GM12878 (cell line): ENCODE measurements at regions not wholly inside any gene's neighbourhood (a gene's known extent, or its start where the extent isn't known, plus 50 kb on each side); places are given as distances from the start of the nearest gene placed in this dataset.

Source experiments
- ATAC-seq: fragments of 200-7000 bp; cut with Tn5 transposase; 3 replicates; pipeline ENCODE4 v1.9.1; 2020; ENCODE audit warnings: mild to moderate bottlenecking, moderate library complexity
- BruUV-seq: library from RNA; stranded (reverse); fragments of 400-500 nt; replicated peaks from 2 replicates; lab custom pipeline; 2021; lab: Mats Ljungman, UMichigan
- CTCF ChIA-PET: fragments of 300-600 bp; sonication (Branson Sonifier 250); formaldehyde crosslinking; extraction: SDS; loops from one replicate; lab custom pipeline; 2021; ENCODE audit warnings: inconsistent platforms; lab: Yijun Ruan, JAX
- POLR2A ChIA-PET: fragments of 350-600 bp; formaldehyde crosslinking; extraction: SDS; loops from one replicate; lab custom pipeline; 2021; ENCODE audit warnings: inconsistent platforms; lab: Charles Lee
- RAD21 ChIA-PET: fragments of 300-600 bp; sonication (Branson Sonifier 250); formaldehyde crosslinking; loops from one replicate; lab custom pipeline; 2023; ENCODE audit warnings: antibody characterized with exemption; ENCODE audit not compliant: unreplicated experiment; lab: Charles Lee
- SMC1A ChIA-PET: fragments of 300-600 bp; sonication (Branson Sonifier 250); formaldehyde crosslinking; loops from one replicate; lab custom pipeline; 2023; ENCODE audit not compliant: unreplicated experiment, uncharacterized antibody; lab: Charles Lee
- DNase-seq: peaks from one replicate; pipeline ENCODE4 v3.0.0-alpha.2; 2011; ENCODE audit warnings: low read depth, low spot score
- FAIRE-seq: peaks from 3 replicates; lab custom pipeline; 2011; peaks lifted over from hg19 to GRCh38; lab: Jason Lieb, UNC
- H2AFZ ChIP-seq: 2 replicates; pipeline ENCODE4 v1.6.0; 2011; ENCODE audit warnings: low read depth, low read length, control low read depth; ENCODE audit not compliant: control insufficient read depth
- H3K27ac ChIP-seq: 2 replicates; pipeline ENCODE4 v1.5.1; 2011; ENCODE audit warnings: control low read depth; ENCODE audit not compliant: control insufficient read depth, insufficient read depth
- H3K27me3 ChIP-seq, 2 experiments: replicated peaks in 1 of 2; 2 replicates each; pipeline versions ENCODE4 v1.6.0 to v1.6.1; 2011; ENCODE audit warnings: low read length in 1 of 2; ENCODE audit not compliant: control insufficient read depth in 2 of 2, insufficient read depth in 2 of 2
- H3K36me3 ChIP-seq, 2 experiments: 2 replicates each; pipeline ENCODE4 v1.5.1; 2011; ENCODE audit warnings: low read length in 1 of 2; ENCODE audit not compliant: control insufficient read depth in 2 of 2, insufficient read depth in 2 of 2
- H3K4me1 ChIP-seq: 2 replicates; pipeline ENCODE4 v1.6.1; 2011; ENCODE audit warnings: mild to moderate bottlenecking, low read length, moderate library complexity, mixed read lengths; ENCODE audit not compliant: control insufficient read depth, insufficient read depth
- H3K4me2 ChIP-seq: 2 replicates; pipeline ENCODE4 v1.6.0; 2011; ENCODE audit warnings: control low read depth; ENCODE audit not compliant: control insufficient read depth, insufficient read depth
- H3K4me3 ChIP-seq: fragments of 200-600 bp; sonication (generic); 2 replicates; pipeline ENCODE4 v1.5.1; 2016
- H3K79me2 ChIP-seq: 2 replicates; pipeline ENCODE4 v1.6.0; 2011; ENCODE audit warnings: low read length; ENCODE audit not compliant: control insufficient read depth, insufficient read depth
- H3K9ac ChIP-seq: 2 replicates; pipeline ENCODE4 v1.8.0; 2011; ENCODE audit warnings: low read length, control low read depth, mixed read lengths; ENCODE audit not compliant: control insufficient read depth, insufficient read depth
- H3K9me3 ChIP-seq: replicated peaks from 3 replicates; pipeline ENCODE4 v1.5.1; 2011; ENCODE audit warnings: mild to moderate bottlenecking, low read length; ENCODE audit not compliant: control insufficient read depth, insufficient read depth
- H4K20me1 ChIP-seq: 2 replicates; pipeline ENCODE4 v1.6.0; 2011; ENCODE audit not compliant: control insufficient read depth, insufficient read depth
- CBX3 ChIP-seq: fragments of 200-600 bp; sonication (generic); IDR thresholded peaks from 2 replicates; pipeline ENCODE4 v1.6.1; 2016; ENCODE audit warnings: low read depth, borderline replicate concordance
- CEBPB ChIP-seq, 2 experiments: fragments of 150-350 bp in 1 of 2; IDR thresholded peaks; 2 replicates each; pipeline ENCODE4 v1.6.1; 2012 to 2014; ENCODE audit warnings: low read depth in 2 of 2, low read length in 2 of 2, borderline replicate concordance in 1 of 2, inconsistent platforms in 1 of 2
- CHD1 ChIP-seq: IDR thresholded peaks from 2 replicates; pipeline ENCODE4 v1.6.1; 2012; ENCODE audit warnings: low read depth, low read length, improper control_type of control experiment
- CHD4 ChIP-seq: fragments of 200-600 bp; sonication (generic); IDR thresholded peaks from 2 replicates; pipeline ENCODE4 v1.6.1; 2016; ENCODE audit warnings: mild to moderate bottlenecking
- EED ChIP-seq: sonication (generic); IDR thresholded peaks from 2 replicates; pipeline ENCODE4 v1.6.1; 2016; ENCODE audit warnings: antibody characterized with exemption, low read depth
- EZH2 ChIP-seq: IDR thresholded peaks from 2 replicates; pipeline ENCODE4 v1.6.1; 2012; ENCODE audit warnings: low read depth, mild to moderate bottlenecking, control low read depth, inconsistent platforms, low read length, borderline replicate concordance; ENCODE audit not compliant: control insufficient read depth
- FOXM1 ChIP-seq: IDR thresholded peaks from 2 replicates; pipeline ENCODE4 v1.6.1; 2012; ENCODE audit warnings: low read depth, mild to moderate bottlenecking, inconsistent platforms, low read length, moderate library complexity
- HDAC6 ChIP-seq: fragments of 200-600 bp; sonication (generic); IDR thresholded peaks from one replicate; pipeline ENCODE4 v1.8.0; 2017; ENCODE audit warnings: antibody characterized with exemption; ENCODE audit not compliant: unreplicated experiment
- HSF1 ChIP-seq: fragments of 150-350 bp; IDR thresholded peaks from 2 replicates; pipeline ENCODE4 v1.6.1; 2014; ENCODE audit warnings: mild to moderate bottlenecking, low read depth, low read length
- KDM1A ChIP-seq: fragments of 200-600 bp; sonication (generic); IDR thresholded peaks from 2 replicates; pipeline ENCODE4 v1.6.1; 2016; ENCODE audit warnings: borderline replicate concordance
- PBX3 ChIP-seq: IDR thresholded peaks from 2 replicates; pipeline ENCODE4 v1.6.1; 2011; ENCODE audit warnings: mild to moderate bottlenecking, low read depth, low read length, moderate library complexity; ENCODE audit not compliant: insufficient replicate concordance
- POLR2AphosphoS2 ChIP-seq: IDR thresholded peaks from 2 replicates; pipeline ENCODE4 v1.6.1; 2011; ENCODE audit warnings: low read depth, mild to moderate bottlenecking, low read length, improper control_type of control experiment, moderate library complexity
- RAD21 ChIP-seq: IDR thresholded peaks from 2 replicates; pipeline ENCODE4 v1.6.1; 2011; ENCODE audit warnings: mild to moderate bottlenecking, low read depth, low read length, moderate library complexity; ENCODE audit not compliant: insufficient read depth
- RELA ChIP-seq: fragments of 450-650 bp; IDR thresholded peaks from 2 replicates; pipeline ENCODE4 v1.8.0; 2014; ENCODE audit warnings: borderline replicate concordance; ENCODE audit not compliant: partially characterized antibody
- STAT3 ChIP-seq: IDR thresholded peaks from 2 replicates; pipeline ENCODE4 v1.6.1; 2011; ENCODE audit warnings: low read depth, low read length, improper control_type of control experiment
- TCF3 ChIP-seq: IDR thresholded peaks from 2 replicates; pipeline ENCODE4 v1.6.1; 2012; ENCODE audit warnings: low read depth, mild to moderate bottlenecking, low read length, borderline replicate concordance; ENCODE audit not compliant: insufficient read depth
- YY1 ChIP-seq: IDR thresholded peaks from 2 replicates; pipeline ENCODE4 v1.6.1; 2011; ENCODE audit warnings: low read depth, mild to moderate bottlenecking, low read length
- WGBS: methylation state at CpG from one replicate; pipeline ENCODE4 v1.1.6; 2016; ENCODE audit warnings: low lambda C conversion rate; ENCODE audit not compliant: insufficient replicate concordance, insufficient coverage; ENCODE audit errors: missing lambda C conversion rate; 5-methylcytosine and 5-hydroxymethylcytosine counted together
- in situ Hi-C: fragments of 300-500 bp; cut with MboI; formaldehyde crosslinking; loops from 9 replicates; pipeline ENCODE4 v1.14.3; 2018; ENCODE audit warnings: mixed read lengths
- intact Hi-C: fragments of 100-400 bp; cut with micrococcal nuclease; formaldehyde crosslinking; loops from one replicate; pipeline ENCODE4 v1.14.2; 2022; ENCODE audit not compliant: unreplicated experiment
- TF ChIP-seq, protein P1 (sequence below): fragments of 450-650 bp; conservative IDR thresholded peaks from 2 replicates; pipeline ENCODE4 v1.6.1; 2017; ENCODE audit warnings: mild to moderate bottlenecking, moderate library complexity
- TF ChIP-seq, protein P2 (sequence below): fragments of 450-650 bp; IDR thresholded peaks from 2 replicates; pipeline ENCODE4 v1.6.1; 2017; ENCODE audit warnings: mild to moderate bottlenecking, low read depth, inconsistent platforms; ENCODE audit not compliant: poor library complexity, severe bottlenecking

- 40% methylated on average over 3 of the region's 3 CpGs for WGBS
- H3K36me3 ChIP-seq, result no peaks in the 10 kb centered on the region
- SMC1A ChIA-PET, result interaction anchor here (1.3 kb wide), 1 partner anchor 15 kb away, joined by 3 read pairs; no protein-coding TSS in a partner anchor
- H4K20me1 ChIP-seq, result no peaks in the 10 kb centered on the region
- H3K9ac ChIP-seq, result no peak overlapping the region
- FAIRE-seq, result no peak
- no peaks in the 10 kb centered on the region for H3K27me3 ChIP-seq
- intact Hi-C loops, result no loop called here
- TF ChIP-seq PBX3, result no peak
- TF ChIP-seq HDAC6, result no peak
- no peak for TF ChIP-seq KDM1A
- no peak for TF ChIP-seq STAT3
- no peak for TF ChIP-seq CBX3
- TF ChIP-seq, protein P1, sequence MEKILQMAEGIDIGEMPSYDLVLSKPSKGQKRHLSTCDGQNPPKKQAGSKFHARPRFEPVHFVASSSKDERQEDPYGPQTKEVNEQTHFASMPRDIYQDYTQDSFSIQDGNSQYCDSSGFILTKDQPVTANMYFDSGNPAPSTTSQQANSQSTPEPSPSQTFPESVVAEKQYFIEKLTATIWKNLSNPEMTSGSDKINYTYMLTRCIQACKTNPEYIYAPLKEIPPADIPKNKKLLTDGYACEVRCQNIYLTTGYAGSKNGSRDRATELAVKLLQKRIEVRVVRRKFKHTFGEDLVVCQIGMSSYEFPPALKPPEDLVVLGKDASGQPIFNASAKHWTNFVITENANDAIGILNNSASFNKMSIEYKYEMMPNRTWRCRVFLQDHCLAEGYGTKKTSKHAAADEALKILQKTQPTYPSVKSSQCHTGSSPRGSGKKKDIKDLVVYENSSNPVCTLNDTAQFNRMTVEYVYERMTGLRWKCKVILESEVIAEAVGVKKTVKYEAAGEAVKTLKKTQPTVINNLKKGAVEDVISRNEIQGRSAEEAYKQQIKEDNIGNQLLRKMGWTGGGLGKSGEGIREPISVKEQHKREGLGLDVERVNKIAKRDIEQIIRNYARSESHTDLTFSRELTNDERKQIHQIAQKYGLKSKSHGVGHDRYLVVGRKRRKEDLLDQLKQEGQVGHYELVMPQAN, result no peak
- no peak for TF ChIP-seq TCF3
- no peak for TF ChIP-seq HSF1
- TF ChIP-seq POLR2AphosphoS2, result no peak
- TF ChIP-seq CEBPB (IDR thresholded peaks at IDR 0.05; ENCODE audit: borderline replicate concordance in 1 of 2, low read depth in 2 of 2, low read length in 2 of 2), result no peak
- TF ChIP-seq CHD1, result no peak
- TF ChIP-seq EZH2, result no peak
- TF ChIP-seq YY1, result no peak
- no peak for TF ChIP-seq FOXM1
- TF ChIP-seq, protein P2, sequence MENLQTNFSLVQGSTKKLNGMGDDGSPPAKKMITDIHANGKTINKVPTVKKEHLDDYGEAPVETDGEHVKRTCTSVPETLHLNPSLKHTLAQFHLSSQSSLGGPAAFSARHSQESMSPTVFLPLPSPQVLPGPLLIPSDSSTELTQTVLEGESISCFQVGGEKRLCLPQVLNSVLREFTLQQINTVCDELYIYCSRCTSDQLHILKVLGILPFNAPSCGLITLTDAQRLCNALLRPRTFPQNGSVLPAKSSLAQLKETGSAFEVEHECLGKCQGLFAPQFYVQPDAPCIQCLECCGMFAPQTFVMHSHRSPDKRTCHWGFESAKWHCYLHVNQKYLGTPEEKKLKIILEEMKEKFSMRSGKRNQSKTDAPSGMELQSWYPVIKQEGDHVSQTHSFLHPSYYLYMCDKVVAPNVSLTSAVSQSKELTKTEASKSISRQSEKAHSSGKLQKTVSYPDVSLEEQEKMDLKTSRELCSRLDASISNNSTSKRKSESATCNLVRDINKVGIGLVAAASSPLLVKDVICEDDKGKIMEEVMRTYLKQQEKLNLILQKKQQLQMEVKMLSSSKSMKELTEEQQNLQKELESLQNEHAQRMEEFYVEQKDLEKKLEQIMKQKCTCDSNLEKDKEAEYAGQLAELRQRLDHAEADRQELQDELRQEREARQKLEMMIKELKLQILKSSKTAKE, result no peak
- TF ChIP-seq EED, result no peak
- TF ChIP-seq RAD21, result no peak
- no peak for TF ChIP-seq CHD4
- TF ChIP-seq RELA, result no peak
- ATAC-seq, result no peak
- DNase-seq, result no peak
- H2AFZ ChIP-seq, result no peak overlapping the region
- no peaks in the 10 kb centered on the region for H3K79me2 ChIP-seq
- H3K9me3 ChIP-seq, result no peaks in the 10 kb centered on the region
- RAD21 ChIA-PET, result no interaction called here
- in situ Hi-C loops, result no loop called here
- BruUV-seq, result no TSS peak
- H3K4me1 ChIP-seq, result no peaks in the 10 kb centered on the region
- CTCF ChIA-PET, result no interaction called here
- POLR2A ChIA-PET, result no interaction called here
- H3K4me2 ChIP-seq, result no peak overlapping the region
- H3K4me3 ChIP-seq, result no peak overlapping the region
- no peak overlapping the region for H3K27ac ChIP-seq
These were observed 139.4 kb upstream of the RREB1 start for GRCh38 chr6:6968357-6968730.
